GM21717 (cell line): ENCODE measurements at regions not wholly inside any gene's neighbourhood (a gene's known extent, or its start where the extent isn't known, plus 50 kb on each side); places are given as distances from the start of the nearest gene placed in this dataset.

Experiments
- ATAC-seq: cut with Tn5 transposase; IDR thresholded peaks from one replicate; pipeline ENCODE4 v1.9.1; 2021; ENCODE audit warnings: mild to moderate bottlenecking, moderate library complexity; ENCODE audit not compliant: unreplicated experiment

DNA sequence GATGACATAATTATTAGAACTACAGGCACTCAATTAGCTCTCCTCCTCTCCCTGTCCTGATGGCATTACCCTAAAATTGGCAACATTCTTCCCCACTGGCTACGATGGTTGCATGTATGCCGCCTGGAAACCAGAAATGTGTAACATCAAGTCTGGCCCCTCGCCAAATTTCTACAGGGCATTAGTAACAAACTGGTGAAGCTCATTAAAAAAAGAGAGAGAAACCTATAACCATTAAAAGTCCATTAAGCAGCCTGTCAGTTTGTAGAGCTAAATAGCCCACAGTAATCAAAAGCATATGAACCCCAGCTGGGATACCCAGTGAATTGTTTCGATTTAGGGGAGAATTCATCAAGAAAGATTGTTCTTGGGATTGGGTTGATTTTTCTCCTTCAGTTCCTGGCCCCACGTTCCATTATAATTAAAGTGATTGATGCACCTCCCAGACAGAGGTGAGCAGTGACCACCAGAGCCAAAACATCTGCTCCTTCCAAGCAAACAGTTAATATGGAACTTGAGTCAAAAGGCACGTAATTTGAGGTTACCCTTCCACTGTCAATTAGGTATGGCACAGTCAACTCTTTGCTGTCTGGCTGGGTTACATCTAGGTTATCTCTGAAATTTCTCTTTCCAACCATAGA, 208.6 kb downstream of the C1D start:
- ATAC-seq, result no peak

GRCh38 chr2:67854798-67855197, 208.0 kb downstream of the C1D start:
- no peak for ATAC-seq

DNA sequence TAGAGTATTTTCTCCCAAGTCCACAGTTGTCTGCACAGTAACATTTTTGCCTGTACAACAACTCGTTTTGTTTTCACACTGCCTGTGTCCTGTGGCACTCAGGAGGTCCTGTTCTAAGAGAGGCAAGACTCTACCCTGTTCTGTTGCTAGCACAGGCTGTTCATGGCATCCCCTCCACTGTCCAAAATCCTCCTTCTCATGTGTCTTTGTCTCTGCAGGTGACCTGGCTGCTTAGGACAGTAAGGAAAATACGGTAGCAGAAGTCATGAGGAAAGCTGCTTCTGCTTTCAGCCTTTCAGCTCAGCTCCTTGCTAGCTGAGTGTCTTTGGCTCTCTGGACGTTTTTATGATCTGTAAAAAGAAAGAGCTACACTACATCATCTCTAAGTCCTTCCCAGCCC, 205.9 kb downstream of the C1D start:
- no peak for ATAC-seq

DNA sequence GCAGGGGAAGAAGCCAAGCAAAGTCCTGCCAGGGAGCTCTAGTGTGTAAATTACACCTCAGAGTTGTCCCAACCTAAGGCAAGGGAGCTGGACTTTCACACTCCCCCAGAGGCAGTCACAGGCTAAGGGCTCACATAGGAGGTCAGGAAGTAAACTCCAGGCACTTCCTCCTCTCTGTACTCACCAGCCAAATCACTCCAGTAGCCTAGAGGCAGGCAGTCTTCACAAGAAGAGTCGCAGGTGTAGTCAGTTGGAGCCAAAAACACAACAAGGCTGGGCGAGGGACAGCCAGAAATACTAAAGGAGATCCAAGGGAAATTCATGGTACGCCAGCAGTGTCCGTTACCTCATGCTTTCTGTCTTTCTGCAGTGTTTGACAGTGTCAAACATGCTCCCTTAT, 205.0 kb downstream of the C1D start:
- ATAC-seq, result no peak

GRCh38 chr2:67858886-67859285, 203.9 kb downstream of the C1D start:
- ATAC-seq, result no peak

GRCh38 chr2:67865917-67866316, 196.9 kb downstream of the C1D start:
- no peak for ATAC-seq

DNA sequence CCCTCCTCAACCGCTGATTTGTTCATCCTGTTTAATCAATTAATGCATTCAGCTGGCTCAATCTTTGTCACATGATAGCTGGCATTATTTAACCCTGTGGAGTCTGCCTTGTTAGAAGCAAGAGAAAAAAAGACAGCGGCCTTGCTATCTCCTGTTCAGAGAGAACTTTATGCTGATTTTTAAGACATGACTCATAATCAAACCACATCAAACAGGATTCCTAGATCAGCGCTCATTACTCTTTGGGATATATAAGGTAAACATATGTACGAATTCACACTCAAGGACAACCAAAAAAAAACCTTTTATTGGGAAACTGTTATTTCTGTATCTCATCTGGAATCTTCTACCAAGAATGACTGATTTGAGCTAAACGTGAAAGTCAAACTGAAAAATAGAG, 195.1 kb downstream of the C1D start:
- no peak for ATAC-seq

DNA sequence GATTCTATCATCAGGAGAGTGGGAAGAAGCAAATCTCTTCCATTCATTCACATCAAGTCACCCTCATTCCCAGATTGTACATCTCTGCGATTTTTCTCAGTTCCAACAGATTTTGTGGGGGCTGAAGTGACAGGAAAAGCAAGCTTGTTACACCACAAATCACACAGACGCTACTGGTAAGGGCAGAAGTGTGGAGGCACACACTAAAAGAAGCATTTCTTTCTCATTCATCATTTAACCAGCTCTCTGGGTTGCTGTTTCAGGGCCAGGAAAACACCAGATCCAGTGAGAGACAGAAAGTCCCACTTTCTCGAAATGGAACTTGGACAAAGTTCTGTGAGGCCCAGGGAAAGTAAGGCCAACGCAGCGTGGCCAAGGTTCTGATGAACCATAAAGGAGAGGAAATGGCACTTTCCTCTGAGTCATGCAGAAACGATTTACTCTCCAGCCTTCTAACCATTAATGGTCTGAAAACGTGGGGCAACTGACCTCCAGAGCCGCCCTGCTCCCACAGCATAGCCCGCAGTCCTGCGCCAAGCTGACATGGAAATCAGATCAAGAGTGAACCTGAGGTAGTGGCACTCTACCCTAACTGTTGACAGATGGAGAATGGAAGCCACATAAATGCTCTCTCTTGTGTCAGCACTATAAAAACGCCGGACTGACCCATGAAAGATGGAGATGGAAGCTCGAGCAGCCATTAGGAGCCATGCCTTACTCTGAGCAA, 191.0 kb downstream of the C1D start:
- no peak for ATAC-seq

DNA sequence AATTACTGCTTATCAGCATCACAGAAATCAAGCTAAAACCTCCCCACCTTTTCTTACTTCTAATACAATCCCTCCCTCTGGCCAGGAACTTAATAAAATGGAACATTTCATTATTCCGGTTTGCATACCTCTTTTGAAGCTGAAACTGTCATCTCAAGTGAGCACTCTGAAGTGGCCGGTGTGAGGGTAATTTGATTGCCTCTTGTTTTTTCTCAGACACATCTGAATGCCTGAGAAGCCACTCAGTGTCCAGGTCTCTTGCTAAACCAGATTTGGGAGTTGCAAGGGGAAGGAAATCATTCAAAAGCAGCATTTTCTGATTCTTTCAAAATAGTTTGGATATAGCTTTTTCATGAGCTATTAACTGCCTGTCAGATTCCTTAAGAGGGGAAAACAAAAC, 190.3 kb downstream of the C1D start:
- no peak for ATAC-seq

DNA sequence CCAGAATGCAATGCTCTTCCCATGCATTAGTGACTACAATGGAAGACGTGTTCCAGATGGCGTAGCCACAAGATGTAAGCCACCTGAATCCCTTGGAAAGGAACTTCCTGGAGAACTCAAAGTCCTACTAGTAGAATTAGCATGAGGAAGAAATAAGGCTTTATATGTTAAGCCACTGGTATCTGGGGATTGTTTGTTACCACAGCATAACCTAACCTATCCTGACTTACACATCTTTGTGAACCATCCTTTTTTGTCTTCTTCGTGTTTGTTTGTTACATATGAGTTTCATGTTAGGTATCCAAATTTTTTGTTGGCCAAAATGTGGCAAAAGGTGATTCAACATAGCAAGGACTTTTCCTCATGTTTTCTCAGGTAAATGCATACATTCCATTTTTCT, 188.9 kb downstream of the C1D start:
- ATAC-seq, result no peak

DNA sequence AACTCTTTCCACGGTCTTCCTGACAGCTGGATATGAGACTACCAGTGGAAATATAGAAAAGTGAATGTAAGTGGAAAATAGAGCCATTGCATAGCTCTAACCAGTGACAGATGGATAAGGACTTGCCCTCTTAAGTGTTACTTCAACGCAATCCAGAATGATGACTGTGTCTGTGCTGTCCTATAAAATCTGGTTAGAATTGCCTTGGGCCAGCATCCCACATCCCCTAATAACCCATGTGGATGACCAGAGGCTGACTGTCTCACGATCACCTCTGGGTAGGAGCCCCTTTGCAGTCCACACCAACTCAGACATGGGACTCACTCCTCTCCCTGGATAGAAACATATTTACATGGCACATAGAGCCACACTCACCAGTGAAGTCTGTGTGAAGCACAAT, 186.6 kb downstream of the C1D start:
- no peak for ATAC-seq

- ATAC-seq, result no peak
These were observed 185.5 kb downstream of the C1D start for GRCh38 chr2:67877301-67877700.

GRCh38 chr2:67878743-67879142, 184.1 kb downstream of the C1D start:
- no peak for ATAC-seq

DNA sequence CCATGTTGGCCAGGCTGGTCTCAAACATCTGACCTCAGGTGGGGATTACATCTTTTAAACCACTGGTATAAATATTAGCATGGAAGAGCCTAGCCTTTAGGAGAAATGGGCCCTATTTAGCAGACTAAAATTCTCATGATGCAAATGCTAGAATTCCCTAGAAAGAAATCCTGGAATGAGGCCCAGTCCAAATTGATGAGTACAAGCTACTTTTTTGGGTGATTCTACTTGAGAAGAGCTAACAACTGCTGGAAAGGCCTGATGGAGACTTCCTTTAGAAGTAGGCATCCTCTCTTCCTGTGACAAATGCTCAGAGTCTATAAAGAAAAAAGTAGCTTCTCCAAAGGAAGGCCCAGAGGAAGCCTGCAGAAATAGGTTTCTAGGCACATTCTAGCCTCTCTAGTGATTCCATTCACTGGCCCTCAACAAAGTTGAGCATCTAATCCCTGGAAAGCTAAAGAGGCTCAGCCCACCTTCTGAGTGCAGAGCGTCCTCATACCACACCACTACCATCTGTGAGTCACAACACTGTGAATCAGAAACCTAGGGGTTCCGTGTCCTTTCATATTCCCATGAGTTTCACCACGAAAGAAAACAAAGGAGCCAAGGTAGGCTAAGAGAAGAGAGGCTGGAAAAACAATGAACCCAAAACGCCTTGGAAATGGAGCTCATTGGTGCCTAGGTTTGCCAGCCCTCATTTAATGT, 183.1 kb downstream of the C1D start:
- no peak for ATAC-seq

DNA sequence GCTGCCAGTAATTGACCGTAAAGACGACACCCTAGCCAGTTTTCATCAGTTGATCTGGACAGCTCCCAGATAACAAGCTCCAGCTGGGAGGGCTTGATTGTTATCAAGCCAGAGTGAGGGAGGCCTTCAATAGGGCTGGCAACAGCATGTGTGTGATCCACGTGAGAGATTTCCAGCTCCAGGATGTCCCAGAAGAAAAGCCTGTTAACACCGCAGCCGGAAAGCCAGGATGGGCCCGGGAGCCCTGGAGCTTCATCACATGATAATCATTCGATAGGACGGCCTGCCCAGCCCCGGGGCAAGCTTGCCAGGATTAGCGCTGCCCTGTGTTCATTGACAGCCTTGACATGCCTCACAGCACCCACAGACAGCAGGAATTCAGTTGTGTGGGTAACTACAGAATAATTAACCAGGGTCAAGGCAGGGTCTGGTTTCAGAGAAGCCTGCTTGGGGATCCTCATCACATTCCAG, 182.5 kb downstream of the C1D start:
- no peak for ATAC-seq

- no peak for ATAC-seq
These were observed 181.0 kb downstream of the C1D start for GRCh38 chr2:67881816-67882215.

GRCh38 chr2:67883316-67884087, 179.3 kb downstream of the C1D start:
- ATAC-seq, result no peak

- ATAC-seq, result no peak
These were observed 174.3 kb downstream of the C1D start for GRCh38 chr2:67888351-67889005.

DNA sequence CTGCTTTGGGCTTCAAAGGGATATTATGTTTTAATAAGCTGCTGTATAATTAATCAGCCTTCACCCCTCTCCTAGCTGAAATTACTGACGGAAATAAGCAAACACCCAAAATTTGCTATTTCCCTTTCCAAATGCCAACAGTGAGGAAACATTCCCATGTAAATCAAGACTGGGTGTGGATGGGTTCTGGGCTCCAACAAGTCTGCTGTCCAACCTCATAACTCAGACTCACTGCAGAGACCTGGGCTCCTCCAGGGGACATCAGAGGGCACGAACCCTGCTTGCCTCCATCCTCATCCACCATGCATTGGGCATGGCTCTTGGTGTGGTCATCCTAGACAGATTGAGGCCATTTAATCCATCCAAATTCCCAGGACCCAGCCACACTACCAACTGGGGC, 173.7 kb downstream of the C1D start:
- ATAC-seq, result no peak

GRCh38 chr2:67891642-67892041, 171.2 kb downstream of the C1D start:
- no peak for ATAC-seq

DNA sequence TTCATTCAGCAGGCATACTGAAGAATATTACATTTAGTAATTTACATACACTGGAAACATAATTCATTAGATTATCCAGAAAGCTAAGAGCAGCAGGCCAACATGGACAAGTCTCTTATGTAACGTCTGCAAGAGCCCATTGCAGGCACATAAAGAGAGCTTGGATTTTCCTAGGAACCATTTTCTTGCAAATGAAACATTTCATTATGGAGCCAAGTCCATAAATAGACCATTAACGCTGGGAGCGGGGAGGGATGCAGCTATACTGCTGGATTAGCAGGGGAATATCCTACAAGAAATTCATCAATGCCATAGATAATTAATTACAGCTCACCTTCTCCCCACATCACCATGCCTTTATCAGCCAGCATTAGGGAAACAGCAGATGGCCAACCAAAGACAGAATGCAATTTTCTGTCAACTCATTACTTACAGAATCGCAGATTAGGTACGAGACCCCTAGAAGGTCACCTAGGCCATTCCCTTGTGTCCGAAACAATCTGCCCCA, 170.4 kb downstream of the C1D start:
- no peak for ATAC-seq
